ENCODE measurements at regions not wholly inside any gene's neighbourhood (a gene's known extent, or its start where the extent isn't known, plus 50 kb on each side); places are given as distances from the start of the nearest gene placed in this dataset.

DNA sequence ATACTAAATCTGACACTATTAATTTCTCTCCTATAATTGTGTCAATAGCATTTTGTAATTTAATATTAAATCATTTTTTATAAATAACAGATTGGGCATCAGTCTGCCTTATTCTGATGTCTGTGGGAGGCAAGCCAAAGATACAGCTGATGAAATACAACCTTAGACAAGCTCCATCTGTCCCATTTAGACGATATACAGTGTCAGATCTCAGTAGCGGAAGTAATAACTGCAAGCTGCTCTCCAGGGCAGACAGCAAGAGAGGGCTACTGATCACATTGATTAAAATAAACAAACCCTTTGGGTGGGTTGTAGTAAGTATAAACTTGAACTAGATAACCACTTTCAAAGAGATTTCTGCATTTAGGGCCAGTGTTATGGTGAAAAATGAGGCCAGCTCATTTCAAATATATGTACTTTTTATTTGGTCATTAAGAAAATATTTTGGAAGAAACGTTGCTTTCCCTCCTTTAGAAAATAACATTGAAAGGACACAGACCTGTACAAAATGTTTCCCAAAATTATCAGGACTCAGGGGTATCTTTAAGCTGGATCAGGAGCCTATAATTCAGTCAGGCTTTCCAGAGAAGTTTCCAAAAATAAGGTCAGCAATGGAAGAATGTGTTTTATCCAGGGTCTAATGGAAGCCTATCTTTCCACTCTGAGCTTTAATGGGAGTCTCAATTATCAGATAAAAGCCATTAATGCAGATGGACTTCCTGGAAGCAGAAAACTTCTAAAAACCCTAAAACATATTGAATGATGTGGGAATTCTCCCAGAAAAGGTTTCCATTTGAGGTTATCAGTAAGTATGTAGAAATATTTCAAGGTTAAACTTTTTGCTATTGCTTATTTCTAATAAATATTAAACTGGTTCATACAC lies 1028.8 kb upstream of the IGFBP7 start:
- no peak overlapping the region for H3K4me3 ChIP-seq (replicated peaks; ENCODE audit: low read depth, low read length)
- no peaks in the 10 kb centered on the region for H3K27me3 ChIP-seq (replicated peaks; ENCODE audit: control insufficient read depth, insufficient read depth, low read length)
- no peaks in the 10 kb centered on the region for H3K36me3 ChIP-seq (ENCODE audit: control insufficient read depth, insufficient read depth, low read length)
- DNase-seq (ENCODE audit: extremely low read depth, insufficient read length): no peak
- TF ChIP-seq CTCF (IDR thresholded peaks at IDR 0.05; ENCODE audit: insufficient read depth, low read length, poor library complexity, severe bottlenecking): no peak

- no peaks in the 10 kb centered on the region for H3K27me3 ChIP-seq (replicated peaks; ENCODE audit: control insufficient read depth, insufficient read depth, low read length)
- no peak for TF ChIP-seq CTCF (IDR thresholded peaks at IDR 0.05; ENCODE audit: insufficient read depth, low read length, poor library complexity, severe bottlenecking)
- no peak for DNase-seq (ENCODE audit: extremely low read depth, insufficient read length)
- H3K4me3 ChIP-seq (replicated peaks; ENCODE audit: low read depth, low read length): no peak overlapping the region
- H3K36me3 ChIP-seq (ENCODE audit: control insufficient read depth, insufficient read depth, low read length): no peaks in the 10 kb centered on the region
Observed at GRCh38 chr4:58136604-58137003, 1026.4 kb upstream of the IGFBP7 start.

GRCh38 chr4:58127680-58128079 lies 1017.5 kb upstream of the IGFBP7 start:
- no peak for TF ChIP-seq CTCF (IDR thresholded peaks at IDR 0.05; ENCODE audit: insufficient read depth, low read length, poor library complexity, severe bottlenecking)
- Histone ChIP-seq H3K4me3 (replicated peaks; ENCODE audit: low read depth, low read length) (no peak overlapping the region), H3K36me3 (ENCODE audit: control insufficient read depth, insufficient read depth, low read length) (no peaks in the 10 kb centered on the region)

GRCh38 chr4:58119298-58119697 lies 1009.1 kb upstream of the IGFBP7 start:
- no peaks in the 10 kb centered on the region for H3K36me3 ChIP-seq (ENCODE audit: control insufficient read depth, insufficient read depth, low read length)
- DNase-seq (ENCODE audit: extremely low read depth, insufficient read length): no peak
- H3K4me3 ChIP-seq (replicated peaks; ENCODE audit: low read depth, low read length): no peak overlapping the region
- no peaks in the 10 kb centered on the region for H3K27me3 ChIP-seq (replicated peaks; ENCODE audit: control insufficient read depth, insufficient read depth, low read length)
- no peak for TF ChIP-seq CTCF (IDR thresholded peaks at IDR 0.05; ENCODE audit: insufficient read depth, low read length, poor library complexity, severe bottlenecking)

More at GRCh38 chr4:58127680-58128079, 1017.5 kb upstream of the IGFBP7 start:
- H3K27me3 ChIP-seq (replicated peaks; ENCODE audit: control insufficient read depth, insufficient read depth, low read length): no peaks in the 10 kb centered on the region
- no peak for DNase-seq (ENCODE audit: extremely low read depth, insufficient read length)

DNA sequence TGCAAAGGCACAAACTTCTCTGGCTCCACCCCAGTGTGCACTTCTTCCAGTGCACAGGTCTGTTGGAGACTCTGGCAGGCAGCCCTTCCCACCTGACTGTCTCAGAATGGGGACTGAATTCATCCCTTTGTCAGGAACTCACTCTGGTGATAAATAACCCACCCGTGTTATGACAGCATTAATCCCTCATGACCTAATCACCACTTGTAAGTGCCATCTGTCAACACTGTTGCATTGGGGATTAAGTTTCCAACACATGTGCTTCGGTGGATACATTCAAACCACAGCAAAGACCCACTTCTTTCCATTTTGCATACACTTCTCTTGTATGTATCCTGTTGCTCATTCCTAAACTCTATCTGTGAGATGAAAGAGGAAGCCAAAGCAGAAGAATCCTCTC lies 1002.9 kb upstream of the IGFBP7 start:
- Histone ChIP-seq H3K27me3 (replicated peaks; ENCODE audit: control insufficient read depth, insufficient read depth, low read length) (no peaks in the 10 kb centered on the region), H3K4me3 (replicated peaks; ENCODE audit: low read depth, low read length) (no peak overlapping the region), H3K36me3 (ENCODE audit: control insufficient read depth, insufficient read depth, low read length) (no peaks in the 10 kb centered on the region)
- DNase-seq (ENCODE audit: extremely low read depth, insufficient read length): no peak
- no peak for TF ChIP-seq CTCF (IDR thresholded peaks at IDR 0.05; ENCODE audit: insufficient read depth, low read length, poor library complexity, severe bottlenecking)

Data from GM06990 (cell line).